ENCODE measurements at regions not wholly inside any gene's neighbourhood (a gene's known extent, or its start where the extent isn't known, plus 50 kb on each side); places are given as distances from the start of the nearest gene placed in this dataset.

- no peak for TF ChIP-seq CTCF (IDR thresholded peaks at IDR 0.05; ENCODE audit: low read depth, low read length)
- no peak for TF ChIP-seq EZH2phosphoT487 (IDR thresholded peaks at IDR 0.05; ENCODE audit: low read depth)
These were observed 176.8 kb upstream of the ASIC2 start for GRCh38 chr17:33469911-33470310.

Data from OCI-LY3 (cell line).